ENCODE measurements at regions not wholly inside any gene's neighbourhood (a gene's known extent, or its start where the extent isn't known, plus 50 kb on each side); places are given as distances from the start of the nearest gene placed in this dataset.
"Not testable (repeated sequence)": the region's sequence is repeated elsewhere in the genome, so short reads cannot be mapped to it uniquely, and the experiment has no call there.

- not testable (repeated sequence) for TF ChIP-seq BHLHE40 (IDR thresholded peaks at IDR 0.05; ENCODE audit: low read depth, low read length); REST (IDR thresholded peaks at IDR 0.05); POLR2A (IDR thresholded peaks at IDR 0.05; ENCODE audit: low read length); HMGXB4 (CRISPR knock-in tag; IDR thresholded peaks at IDR 0.05; ENCODE audit: borderline replicate concordance); NR3C1 (IDR thresholded peaks at IDR 0.05); CTCF (IDR thresholded peaks at IDR 0.05); SREBF2 (IDR thresholded peaks at IDR 0.05); PHF8 (IDR thresholded peaks at IDR 0.05; ENCODE audit: borderline replicate concordance, low read depth); CBX8 (IDR thresholded peaks at IDR 0.05); RAD21 (conservative IDR thresholded peaks at IDR 0.05 in 1 of 2, IDR thresholded peaks at IDR 0.05 in 1 of 2); SMC3 (IDR thresholded peaks at IDR 0.05); CEBPB (IDR thresholded peaks at IDR 0.05)
Observed at GRCh38 chr15:89021886-89022285, 66.4 kb upstream of the ABHD2 start.
